Skin of body (tissue), 1 donor: ENCODE measurements at regions not wholly inside any gene's neighbourhood (a gene's known extent, or its start where the extent isn't known, plus 50 kb on each side); places are given as distances from the start of the nearest gene placed in this dataset.
"Not testable (repeated sequence)": the region's sequence is repeated elsewhere in the genome, so short reads cannot be mapped to it uniquely, and the experiment has no call there.

Experiments
- DNase-seq: peaks from one replicate; lab custom pipeline; 2025; lab: John Stamatoyannopoulos, UW

DNA sequence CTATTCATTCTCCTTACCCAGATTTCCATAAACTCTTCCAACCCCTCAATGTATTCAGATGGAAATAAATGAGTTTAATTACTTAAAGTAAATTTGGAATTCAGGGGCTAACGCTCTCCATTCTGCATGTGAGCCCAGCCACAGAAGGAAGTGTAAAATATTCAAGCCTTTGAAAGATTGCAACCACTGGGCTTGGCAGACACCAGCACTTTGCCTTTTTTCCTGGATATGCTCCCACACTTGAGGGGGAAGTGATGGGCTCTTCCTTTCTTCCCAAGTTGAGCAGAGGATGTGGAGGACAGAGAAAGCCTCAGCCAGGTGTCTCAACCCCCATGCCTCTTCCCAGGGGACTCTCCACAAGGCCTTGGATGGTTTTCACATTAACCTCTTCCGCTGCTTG lies 825.1 kb upstream of the EEF2KMT start:
- no peak for DNase-seq

- no peak for DNase-seq
Observed at GRCh38 chr16:5918567-5919130, 821.1 kb upstream of the EEF2KMT start.

DNA sequence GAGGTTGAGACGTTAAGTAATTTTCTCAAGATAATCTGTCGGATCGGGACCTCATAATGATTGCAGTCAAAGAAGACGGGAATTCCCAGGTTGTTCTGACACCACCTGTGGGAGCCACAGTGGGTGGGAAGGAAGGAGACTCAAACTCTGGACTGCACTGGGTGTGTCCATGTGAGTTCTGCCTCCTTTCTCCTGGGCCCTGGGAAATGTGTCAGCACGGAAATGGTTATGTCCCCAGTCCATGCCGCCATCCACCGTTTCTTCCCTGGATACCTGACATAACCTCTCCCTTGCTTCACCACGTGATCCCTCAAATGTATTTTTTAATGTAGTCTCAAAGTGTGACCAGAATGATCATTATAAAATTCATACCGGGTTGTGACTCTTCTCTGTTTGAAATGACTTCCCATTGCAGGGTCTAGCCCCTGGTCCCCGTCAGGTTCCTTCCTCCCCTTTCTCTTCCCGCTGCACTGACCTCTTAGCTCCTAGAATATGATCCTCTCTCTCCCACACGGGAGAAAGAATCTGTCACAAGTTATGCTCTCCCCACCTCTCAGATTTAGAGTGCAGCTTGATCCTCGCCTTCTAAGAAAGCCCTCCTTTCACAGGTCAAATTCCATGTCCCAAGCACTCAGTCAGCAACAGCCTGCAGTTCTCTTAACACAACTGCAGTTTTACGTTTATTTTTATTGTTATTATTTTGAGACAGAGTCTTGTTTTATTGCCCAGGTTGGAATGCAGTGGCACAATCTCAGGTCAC lies 820.0 kb upstream of the EEF2KMT start:
- DNase-seq = no peak

GRCh38 chr16:5916711-5917191 lies 819.2 kb upstream of the EEF2KMT start:
- no peak for DNase-seq

GRCh38 chr16:5911241-5911640 lies 813.6 kb upstream of the EEF2KMT start:
- DNase-seq = no peak

- not testable (repeated sequence) for DNase-seq
Observed at GRCh38 chr16:5909556-5909955, 812.0 kb upstream of the EEF2KMT start.

DNA sequence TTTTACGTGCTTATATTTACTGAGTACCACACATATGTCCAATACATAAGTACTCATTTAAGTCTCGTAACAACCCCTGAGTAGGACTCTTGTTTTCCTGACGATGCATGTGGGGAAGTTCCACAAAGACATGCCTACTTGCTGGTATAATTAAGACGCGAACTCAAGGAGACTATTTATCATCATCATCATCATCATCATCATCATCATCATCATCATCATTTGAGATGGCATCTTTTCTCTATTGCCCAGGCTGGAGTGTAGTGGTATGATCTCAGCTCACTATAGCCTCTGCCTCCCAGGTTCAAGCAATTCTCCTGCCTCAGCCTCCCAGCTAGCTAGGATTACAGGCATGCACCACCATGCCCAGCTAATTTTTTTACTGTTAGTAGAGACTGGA lies 809.9 kb upstream of the EEF2KMT start:
- DNase-seq = no peak

- no peak for DNase-seq
Observed at GRCh38 chr16:5906351-5906750, 808.8 kb upstream of the EEF2KMT start.

DNA sequence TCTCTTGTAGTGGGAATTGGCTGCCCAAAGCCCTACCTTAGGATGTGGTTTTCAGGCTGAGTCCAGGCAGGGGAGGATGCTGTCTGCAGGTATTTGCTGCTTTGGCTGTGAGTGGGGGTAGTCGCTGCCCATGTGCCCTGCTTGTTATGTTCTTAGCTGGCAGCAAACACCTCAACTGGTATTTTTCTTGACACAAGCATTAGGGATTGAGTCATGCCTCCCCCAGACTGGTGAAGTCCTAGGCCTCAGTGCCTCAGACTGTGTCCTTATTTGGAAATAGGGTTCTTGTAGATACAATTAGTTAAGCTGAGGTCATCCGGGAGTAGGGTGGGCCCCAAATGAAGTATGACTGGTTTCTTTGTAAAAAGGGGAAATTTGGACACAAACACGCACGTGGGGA lies 808.3 kb upstream of the EEF2KMT start:
- no peak for DNase-seq

GRCh38 chr16:5903832-5904231 lies 806.2 kb upstream of the EEF2KMT start:
- no peak for DNase-seq

DNA sequence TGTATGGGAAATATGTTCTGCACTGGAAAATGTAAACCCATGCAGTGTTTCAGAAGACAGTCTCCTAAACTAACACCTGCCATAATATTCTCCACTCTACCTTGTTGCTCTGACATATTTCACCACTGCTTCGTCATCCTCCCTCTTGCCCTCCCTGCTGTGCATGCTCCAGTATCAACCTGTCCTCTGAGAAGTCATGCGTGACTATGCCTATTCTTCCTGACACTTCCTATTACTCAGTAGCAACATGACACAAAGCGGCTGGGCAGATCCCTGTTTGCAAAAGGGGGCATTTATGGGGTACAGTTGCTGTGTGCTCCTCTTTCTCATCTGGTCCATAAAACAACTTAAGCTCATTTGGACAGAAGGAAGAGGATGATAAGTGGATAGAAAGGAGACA lies 805.6 kb upstream of the EEF2KMT start:
- DNase-seq = no peak

GRCh38 chr16:5900046-5900445 lies 802.5 kb upstream of the EEF2KMT start:
- DNase-seq = no peak

- DNase-seq = no peak
Observed at GRCh38 chr16:5895976-5896375, 798.4 kb upstream of the EEF2KMT start.

GRCh38 chr16:5895137-5895536 lies 797.5 kb upstream of the EEF2KMT start:
- no peak for DNase-seq

GRCh38 chr16:5891296-5891695 lies 793.7 kb upstream of the EEF2KMT start:
- DNase-seq = no peak

- DNase-seq = no peak
Observed at GRCh38 chr16:5885521-5885920, 787.9 kb upstream of the EEF2KMT start.

DNA sequence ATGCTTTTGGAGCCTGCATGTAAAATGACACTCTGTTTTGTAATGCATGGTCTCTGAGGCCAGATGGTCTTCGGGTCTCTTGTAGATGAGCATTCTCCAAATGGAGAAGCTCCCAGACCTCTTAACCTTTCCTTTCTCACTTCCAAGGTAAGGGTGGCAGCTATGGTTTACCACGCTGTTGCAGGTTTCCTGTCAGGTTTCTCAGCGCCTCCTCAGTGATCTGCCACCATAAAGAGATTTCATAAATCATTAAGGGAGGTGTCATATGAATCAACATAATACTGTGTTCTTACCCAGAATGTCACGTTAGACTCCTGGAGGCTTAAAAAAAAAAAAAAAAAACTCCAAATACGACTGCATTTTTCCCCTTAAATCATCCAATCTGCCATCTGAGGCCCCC lies 787.4 kb upstream of the EEF2KMT start:
- no peak for DNase-seq

GRCh38 chr16:5884339-5884738 lies 786.7 kb upstream of the EEF2KMT start:
- DNase-seq = no peak

- DNase-seq = no peak
Observed at GRCh38 chr16:5882087-5882640, 784.6 kb upstream of the EEF2KMT start.

DNA sequence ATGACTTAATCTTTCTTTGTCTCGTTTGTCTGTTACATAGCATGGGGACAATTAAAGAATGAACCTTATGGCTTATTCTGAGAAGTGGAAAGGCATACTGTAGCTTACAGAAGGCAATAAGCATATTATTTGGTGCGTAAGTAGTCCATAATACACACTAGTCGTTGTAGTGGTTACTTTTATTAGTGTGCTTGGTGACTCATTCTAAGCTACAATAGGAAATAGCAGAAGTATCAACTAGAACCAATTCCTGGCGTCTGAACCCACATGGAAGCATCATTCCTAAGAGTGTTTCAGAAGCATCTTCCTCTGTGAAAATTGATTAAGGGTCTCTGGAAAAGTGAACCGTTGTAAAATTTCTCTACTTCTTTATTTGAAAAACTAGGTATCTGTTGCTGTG lies 777.8 kb upstream of the EEF2KMT start:
- no peak for DNase-seq

GRCh38 chr16:5874899-5875298 lies 777.3 kb upstream of the EEF2KMT start:
- DNase-seq = no peak

- DNase-seq = no peak
Observed at GRCh38 chr16:5873221-5873620, 775.6 kb upstream of the EEF2KMT start.
